ENCODE measurements at regions not wholly inside any gene's neighbourhood (a gene's known extent, or its start where the extent isn't known, plus 50 kb on each side); places are given as distances from the start of the nearest gene placed in this dataset.

DNA sequence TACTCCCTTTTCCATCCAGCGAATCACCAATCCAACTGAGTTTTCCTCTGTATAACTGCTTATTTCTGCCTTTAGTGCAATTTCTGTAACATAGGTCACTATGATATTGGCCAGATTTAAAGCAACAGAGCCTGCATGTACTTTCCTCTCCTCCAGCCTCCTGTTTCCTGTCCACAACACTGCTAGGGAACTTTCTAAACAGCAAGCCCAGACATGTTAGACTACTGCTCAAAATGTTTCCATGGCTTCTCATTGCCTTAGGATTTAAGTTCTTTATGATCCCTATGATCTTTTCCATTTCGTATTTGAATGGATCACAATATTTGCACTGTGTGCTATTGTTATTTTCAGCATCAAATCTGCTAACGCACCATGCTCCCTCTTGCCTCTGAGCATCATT lies 481.7 kb upstream of the SLC10A2 start:
- H4K20me1 ChIP-seq (ENCODE audit: insufficient read depth): no peaks in the 10 kb centered on the region
- no peak overlapping the region for H3K27ac ChIP-seq
- 23 to 24% methylated on average over 3 of the region's 3 CpGs for WGBS, 2 experiments (ENCODE audit: low coverage in 1 of 2, low lambda C conversion rate in 2 of 2, missing lambda C conversion rate in 2 of 2)
- H3K9me2 ChIP-seq (ENCODE audit: insufficient read depth): no peaks in the 10 kb centered on the region
- no peak overlapping the region for H3K9ac ChIP-seq
- no peaks in the 10 kb centered on the region for H3K36me3 ChIP-seq (ENCODE audit: low read depth)
- H3F3A ChIP-seq (ENCODE audit: insufficient read depth): no peaks in the 10 kb centered on the region
- no peak overlapping the region for H3K4me3 ChIP-seq
- no peak for DNase-seq
- in situ Hi-C loops (cut with MboI): no loop called here
- no peak for TF ChIP-seq EZH2phosphoT487 (IDR thresholded peaks at IDR 0.05; ENCODE audit: insufficient read depth, low read depth)
- TF ChIP-seq EZH2 (IDR thresholded peaks at IDR 0.05; ENCODE audit: insufficient read depth, poor library complexity, severe bottlenecking): no peak
- H3K4me2 ChIP-seq (ENCODE audit: unreplicated experiment): no peak overlapping the region
- no peak overlapping the region for H2AFZ ChIP-seq
- no peaks in the 10 kb centered on the region for H3K27me3 ChIP-seq (replicated peaks; ENCODE audit: insufficient read depth)
- H3K4me1 ChIP-seq (ENCODE audit: insufficient read depth): no peaks in the 10 kb centered on the region
- no peaks in the 10 kb centered on the region for H3K79me2 ChIP-seq (ENCODE audit: insufficient read depth)
- peaks cover 2% of the 10 kb centered on the region for H3K9me3 ChIP-seq (ENCODE audit: low read depth)

DNA sequence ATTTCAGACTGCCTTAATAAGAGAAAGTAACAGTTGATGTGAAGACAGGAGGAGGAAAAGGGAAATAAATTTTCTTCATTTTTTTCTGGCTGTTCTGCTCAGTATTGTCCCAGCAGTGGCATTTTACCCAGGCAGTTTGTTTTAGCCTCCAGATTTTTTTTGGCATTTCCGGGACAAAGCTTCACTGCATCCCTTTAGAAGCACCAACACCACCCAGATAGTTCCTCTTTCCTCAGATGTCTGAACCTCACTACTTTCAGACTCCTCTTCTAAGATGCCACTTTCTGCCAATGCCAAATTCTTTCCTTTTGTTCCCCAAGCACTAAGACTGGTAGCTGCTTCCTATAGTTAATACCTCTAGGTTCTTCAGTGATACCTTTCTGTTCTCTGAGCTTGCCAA lies 480.1 kb upstream of the SLC10A2 start:
- TF ChIP-seq EZH2phosphoT487 (IDR thresholded peaks at IDR 0.05; ENCODE audit: insufficient read depth, low read depth) (no peak), EZH2 (IDR thresholded peaks at IDR 0.05; ENCODE audit: insufficient read depth, poor library complexity, severe bottlenecking) (no peak)
- no peak overlapping the region for H3K27ac ChIP-seq

DNA sequence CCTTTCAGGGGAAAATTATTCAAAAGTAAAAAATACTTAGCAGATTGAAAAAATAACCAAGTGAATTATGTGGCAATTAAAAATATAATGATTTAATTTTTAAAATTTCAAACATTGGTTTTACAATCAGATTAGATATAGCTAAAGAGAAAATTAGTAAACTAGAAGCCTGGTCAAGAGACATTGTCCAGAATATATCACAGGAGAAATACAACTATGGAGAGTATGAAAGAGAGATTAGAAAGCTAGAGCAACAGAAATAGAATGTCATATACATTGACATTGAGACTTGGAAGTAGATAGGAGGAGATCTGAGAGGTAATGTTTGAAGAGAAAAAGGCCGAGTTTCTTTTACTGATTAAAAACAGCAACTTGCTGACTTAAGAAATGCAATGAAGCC lies 476.4 kb upstream of the SLC10A2 start:
- in situ Hi-C loops (cut with MboI): no loop called here
- Histone ChIP-seq H4K20me1 (ENCODE audit: insufficient read depth) (no peaks in the 10 kb centered on the region), H3F3A (ENCODE audit: insufficient read depth) (no peaks in the 10 kb centered on the region), H3K36me3 (ENCODE audit: low read depth) (no peaks in the 10 kb centered on the region), H3K27me3 (replicated peaks; ENCODE audit: insufficient read depth) (no peaks in the 10 kb centered on the region), H2AFZ (no peak overlapping the region), H3K9me2 (ENCODE audit: insufficient read depth) (no peaks in the 10 kb centered on the region), H3K27ac (no peak overlapping the region), H3K79me2 (ENCODE audit: insufficient read depth) (no peaks in the 10 kb centered on the region), H3K4me2 (ENCODE audit: unreplicated experiment) (no peak overlapping the region), H3K4me1 (ENCODE audit: insufficient read depth) (no peaks in the 10 kb centered on the region), H3K9ac (no peak overlapping the region), H3K9me3 (ENCODE audit: low read depth) (peaks cover 3% of the 10 kb centered on the region), H3K4me3 (no peak overlapping the region)
- DNase-seq: no peak
- TF ChIP-seq EZH2phosphoT487 (IDR thresholded peaks at IDR 0.05; ENCODE audit: insufficient read depth, low read depth) (no peak), EZH2 (IDR thresholded peaks at IDR 0.05; ENCODE audit: insufficient read depth, poor library complexity, severe bottlenecking) (no peak)
- WGBS, 2 experiments (ENCODE audit: low coverage in 1 of 2, low lambda C conversion rate in 2 of 2, missing lambda C conversion rate in 2 of 2): 15 to 24% methylated on average over 1 of the region's 1 CpG

More for the DNA sequence above, 480.1 kb upstream of the SLC10A2 start:
- Histone ChIP-seq H3K4me3 (no peak overlapping the region), H3K4me1 (ENCODE audit: insufficient read depth) (no peaks in the 10 kb centered on the region), H3K79me2 (ENCODE audit: insufficient read depth) (no peaks in the 10 kb centered on the region), H3F3A (ENCODE audit: insufficient read depth) (no peaks in the 10 kb centered on the region), H3K36me3 (ENCODE audit: low read depth) (no peaks in the 10 kb centered on the region), H4K20me1 (ENCODE audit: insufficient read depth) (no peaks in the 10 kb centered on the region), H3K27me3 (replicated peaks; ENCODE audit: insufficient read depth) (no peaks in the 10 kb centered on the region), H2AFZ (no peak overlapping the region), H3K9ac (no peak overlapping the region), H3K9me2 (ENCODE audit: insufficient read depth) (no peaks in the 10 kb centered on the region), H3K9me3 (ENCODE audit: low read depth) (peaks cover 3% of the 10 kb centered on the region), H3K4me2 (ENCODE audit: unreplicated experiment) (no peak overlapping the region)
- WGBS, 2 experiments (ENCODE audit: low coverage in 1 of 2, low lambda C conversion rate in 2 of 2, missing lambda C conversion rate in 2 of 2): 0 to 6% methylated on average over 1 of the region's 1 CpG
- no peak for DNase-seq
- in situ Hi-C loops (cut with MboI): no loop called here

DNA sequence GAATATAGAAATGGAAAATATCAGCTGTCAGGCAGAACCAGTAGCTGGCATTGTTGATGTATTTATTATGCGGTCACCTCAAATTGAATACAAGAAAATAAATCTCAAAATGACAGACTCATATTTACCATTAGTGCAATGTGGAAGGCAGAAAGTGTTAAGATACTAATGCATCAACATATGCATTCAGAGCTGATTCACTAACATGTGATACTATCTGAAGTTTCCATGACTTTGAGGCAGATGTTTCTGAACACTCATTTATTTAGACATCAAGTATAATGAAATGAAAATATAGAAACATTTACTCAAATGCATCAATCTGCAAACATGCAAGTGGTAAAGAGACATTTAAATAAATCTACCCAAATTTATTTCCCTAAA lies 474.2 kb upstream of the SLC10A2 start:
- no peak overlapping the region for H3K27ac ChIP-seq
- no peak overlapping the region for H3K4me2 ChIP-seq (ENCODE audit: unreplicated experiment)
- H3K79me2 ChIP-seq (ENCODE audit: insufficient read depth): no peaks in the 10 kb centered on the region
- WGBS, 2 experiments (ENCODE audit: low coverage in 1 of 2, low lambda C conversion rate in 2 of 2, missing lambda C conversion rate in 2 of 2): 36% methylated on average over 1 of the region's 1 CpG
- H4K20me1 ChIP-seq (ENCODE audit: insufficient read depth): no peaks in the 10 kb centered on the region
- TF ChIP-seq EZH2 (IDR thresholded peaks at IDR 0.05; ENCODE audit: insufficient read depth, poor library complexity, severe bottlenecking): no peak
- no peak for TF ChIP-seq EZH2phosphoT487 (IDR thresholded peaks at IDR 0.05; ENCODE audit: insufficient read depth, low read depth)
- no peaks in the 10 kb centered on the region for H3K9me2 ChIP-seq (ENCODE audit: insufficient read depth)
- no peak overlapping the region for H3K4me3 ChIP-seq
- no peak for DNase-seq
- no peaks in the 10 kb centered on the region for H3K36me3 ChIP-seq (ENCODE audit: low read depth)
- H3K9ac ChIP-seq: no peak overlapping the region
- no peak overlapping the region for H2AFZ ChIP-seq
- peaks cover 3% of the 10 kb centered on the region for H3K9me3 ChIP-seq (ENCODE audit: low read depth)
- no peaks in the 10 kb centered on the region for H3K27me3 ChIP-seq (replicated peaks; ENCODE audit: insufficient read depth)
- H3K4me1 ChIP-seq (ENCODE audit: insufficient read depth): no peaks in the 10 kb centered on the region
- in situ Hi-C loops (cut with MboI): no loop called here
- H3F3A ChIP-seq (ENCODE audit: insufficient read depth): no peaks in the 10 kb centered on the region
